Erythroblast (primary cell): ENCODE measurements at regions not wholly inside any gene's neighbourhood (a gene's known extent, or its start where the extent isn't known, plus 50 kb on each side); places are given as distances from the start of the nearest gene placed in this dataset.
"Not testable (repeated sequence)": the region's sequence is repeated elsewhere in the genome, so short reads cannot be mapped to it uniquely, and the experiment has no call there.

Source experiments
- GATA1 ChIP-seq: IDR thresholded peaks from 2 replicates; pipeline ENCODE4 v1.6.1; 2011; ENCODE audit warnings: low read depth, mild to moderate bottlenecking, control low read depth, low read length, moderate library complexity
- POLR2A ChIP-seq: IDR thresholded peaks from 2 replicates; pipeline ENCODE4 v1.6.1; 2011; ENCODE audit warnings: mild to moderate bottlenecking, low read length

DNA sequence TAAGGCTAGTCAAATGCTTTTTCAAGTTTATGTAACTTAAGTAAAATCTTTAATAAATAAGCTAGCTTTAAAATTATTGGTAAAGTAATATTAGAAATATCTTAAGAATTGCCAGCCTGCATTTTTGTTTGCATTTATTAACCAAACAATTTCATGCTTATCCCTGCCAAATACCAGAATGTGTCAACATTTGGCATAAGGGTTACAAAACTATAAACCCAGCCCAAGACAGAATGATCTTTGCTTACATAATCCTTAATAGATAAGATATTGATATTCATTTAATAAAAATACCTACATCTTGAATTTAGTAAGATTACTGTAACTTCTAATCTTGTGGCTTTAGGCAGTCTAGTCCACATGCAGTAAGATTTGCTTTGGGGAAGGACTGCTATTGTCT lies 290.3 kb downstream of the XPNPEP1 start:
- not testable (repeated sequence) for TF ChIP-seq POLR2A, GATA1
